HG03342 (cell line): ENCODE measurements at regions not wholly inside any gene's neighbourhood (a gene's known extent, or its start where the extent isn't known, plus 50 kb on each side); places are given as distances from the start of the nearest gene placed in this dataset.

ENCODE experiments used
- ATAC-seq: cut with Tn5 transposase; IDR thresholded peaks from one replicate; pipeline ENCODE4 v1.9.1; 2021; ENCODE audit warnings: mild to moderate bottlenecking, moderate library complexity; ENCODE audit not compliant: unreplicated experiment

DNA sequence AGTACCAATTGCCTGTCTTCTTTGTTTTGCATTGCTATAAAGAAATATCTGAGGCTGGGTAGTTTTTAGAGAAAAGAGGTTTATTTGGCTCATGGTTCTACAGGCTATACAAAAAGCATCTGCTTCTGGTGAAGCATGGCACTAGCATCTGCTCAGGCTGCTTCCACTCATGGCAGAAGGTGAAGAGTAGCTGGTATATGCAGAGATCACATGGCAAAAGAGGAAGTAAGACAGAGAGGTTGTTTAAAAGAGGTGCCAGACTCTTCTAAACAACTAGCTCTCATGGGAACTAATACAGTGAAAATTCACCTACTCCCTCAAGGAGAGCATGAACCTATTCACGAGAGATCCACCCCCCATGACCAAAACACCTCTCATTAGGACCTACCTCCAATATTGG, 56.7 kb upstream of the GUCA2B start:
- no peak for ATAC-seq

DNA sequence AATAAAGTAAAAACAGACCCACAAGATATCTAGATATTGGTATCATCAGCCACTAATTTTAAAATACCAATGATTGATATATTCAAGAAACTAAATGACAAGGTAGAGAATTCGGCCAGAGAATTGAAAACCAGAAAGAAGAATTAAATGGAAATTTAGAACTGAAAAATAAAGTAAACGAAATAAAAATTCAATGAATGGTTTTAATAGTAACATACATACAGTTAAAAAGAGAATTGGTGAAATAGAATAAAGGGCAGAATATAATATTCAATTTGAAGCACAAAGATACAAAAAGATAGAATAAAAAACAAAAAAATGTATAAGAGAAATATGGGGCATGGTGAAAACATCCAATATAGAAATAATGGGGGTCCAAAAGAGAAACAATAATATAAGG, 64.0 kb upstream of the GUCA2B start:
- ATAC-seq: no peak

DNA sequence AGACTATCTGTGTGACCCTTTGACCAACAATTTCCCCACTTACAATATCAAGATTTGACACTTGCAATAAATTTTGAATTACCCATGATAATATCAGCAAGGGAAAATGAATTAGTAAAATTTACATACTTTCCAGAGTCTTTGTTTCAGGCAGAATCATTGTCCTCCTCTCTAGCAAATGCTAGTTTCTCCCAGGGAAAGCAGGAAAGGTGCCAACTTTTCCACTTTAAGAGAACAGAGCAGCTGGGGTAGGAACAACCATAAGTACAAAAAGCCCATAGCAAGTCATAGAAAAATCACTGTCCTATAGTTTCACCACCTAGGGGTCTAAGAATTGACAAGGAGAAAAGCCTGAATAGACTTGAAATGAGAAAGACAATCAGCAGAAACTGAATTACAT, 67.1 kb upstream of the GUCA2B start:
- no peak for ATAC-seq

DNA sequence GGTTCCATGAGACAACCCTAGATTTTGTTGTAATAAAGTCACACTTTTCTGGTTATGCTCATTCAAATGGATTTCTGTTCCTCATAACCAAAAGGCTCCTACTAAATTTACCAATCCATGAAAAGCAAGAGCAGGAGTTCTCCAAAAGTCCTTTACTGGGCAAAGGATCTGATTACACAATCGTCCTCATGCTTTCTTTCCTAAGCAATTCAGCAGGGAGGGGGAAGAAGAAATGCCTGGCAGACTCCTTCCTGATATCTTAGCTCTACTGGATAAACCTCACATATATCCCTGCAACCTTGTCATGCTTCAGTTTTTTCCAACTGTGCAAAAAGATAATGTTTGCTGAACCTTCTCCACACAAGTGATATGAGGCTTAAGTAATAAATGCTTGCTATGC, 67.6 kb upstream of the GUCA2B start:
- ATAC-seq: no peak

DNA sequence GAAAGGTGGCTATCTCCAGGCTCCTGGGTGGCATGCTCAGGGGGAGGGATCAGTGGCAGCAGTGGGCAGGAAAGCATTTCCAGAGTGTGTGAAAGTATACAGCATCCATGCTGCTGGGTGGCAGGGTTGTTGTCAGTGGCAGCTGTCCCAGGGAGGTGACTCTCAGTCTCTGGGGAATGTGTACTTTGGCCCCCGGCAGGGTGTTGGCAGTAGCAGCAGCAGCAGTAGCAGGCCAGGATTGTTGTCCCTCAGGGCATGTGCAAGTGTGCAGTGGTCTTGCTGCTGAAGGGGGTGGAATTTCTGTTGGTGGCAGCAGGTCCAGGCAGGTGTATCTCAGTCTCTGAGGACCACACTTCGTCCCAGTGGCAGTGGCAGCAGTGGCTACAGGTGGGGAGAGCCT, 71.7 kb upstream of the GUCA2B start:
- no peak for ATAC-seq

DNA sequence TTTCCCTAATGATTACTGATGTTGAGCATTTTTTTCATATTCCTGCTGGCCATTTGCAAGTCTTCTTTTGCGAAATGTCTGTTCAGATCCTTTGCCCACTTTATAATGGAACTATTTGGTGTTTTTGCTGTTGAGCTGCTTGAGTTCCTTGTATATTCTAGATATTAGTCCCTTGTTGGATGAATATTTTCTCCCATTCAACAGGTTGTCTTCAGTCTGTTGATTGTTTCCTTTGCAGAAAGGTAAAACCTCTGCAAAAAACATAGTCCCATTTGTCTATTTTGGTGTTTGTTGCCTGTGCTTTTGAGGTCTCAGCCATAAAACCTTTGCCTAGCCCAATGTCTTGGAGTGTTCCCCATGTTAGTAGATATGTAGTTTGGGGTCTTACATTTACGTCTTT, 78.0 kb upstream of the GUCA2B start:
- no peak for ATAC-seq

DNA sequence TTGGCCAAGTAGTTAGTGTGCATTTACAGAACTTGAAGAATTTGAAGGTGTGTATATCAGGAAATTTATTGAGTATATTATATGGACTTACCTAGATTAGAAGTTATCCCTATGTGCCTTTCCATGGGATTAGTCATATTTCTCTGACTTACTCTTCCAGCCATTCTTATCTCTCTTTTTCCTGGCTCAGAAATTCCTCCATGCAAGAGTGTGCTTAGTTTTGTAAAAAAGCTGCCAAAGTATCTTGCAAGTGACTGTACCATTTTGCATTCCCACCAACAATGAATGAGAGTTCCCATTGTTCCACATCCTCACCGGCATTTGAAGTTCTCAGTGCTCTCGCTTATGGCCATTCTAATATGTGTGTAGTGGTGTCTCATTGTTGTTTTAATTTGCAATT, 82.2 kb upstream of the GUCA2B start:
- ATAC-seq: no peak

DNA sequence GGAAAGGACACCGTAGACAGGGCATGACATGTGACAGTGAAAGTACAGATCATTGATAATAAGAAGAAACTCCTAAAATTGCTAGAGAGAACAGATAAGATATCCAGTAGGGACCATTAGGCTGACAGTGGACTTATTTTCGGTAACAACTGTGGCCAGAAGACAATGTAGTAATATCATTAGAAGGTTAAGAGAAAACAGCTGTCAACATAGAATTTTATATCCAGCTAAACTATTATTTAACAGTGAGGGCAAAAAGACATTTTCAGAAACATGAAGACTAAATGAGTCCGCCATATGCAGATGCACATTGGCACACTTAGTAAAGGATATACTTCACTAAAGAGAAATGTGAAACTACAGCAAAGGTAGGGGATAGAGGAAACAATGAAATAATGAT, 95.4 kb upstream of the GUCA2B start:
- no peak for ATAC-seq

DNA sequence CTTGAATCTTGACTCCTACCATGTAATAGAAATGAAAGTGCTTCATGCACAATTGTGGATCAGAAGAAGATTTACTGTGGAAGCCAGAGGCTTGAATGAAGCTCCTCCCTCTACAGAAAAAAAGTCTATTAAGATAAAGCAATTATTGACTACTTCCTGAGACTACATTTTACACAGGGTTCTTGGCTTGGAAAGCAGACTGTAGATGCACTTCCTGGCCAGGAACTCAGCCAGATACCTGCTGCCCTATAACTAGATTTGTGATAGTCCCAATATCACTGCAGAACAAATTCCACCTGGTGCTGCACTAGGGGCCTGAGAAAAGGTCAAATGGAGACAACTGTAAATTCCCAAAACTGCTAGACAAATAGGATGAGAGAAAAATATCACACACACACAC, 96.8 kb upstream of the GUCA2B start:
- no peak for ATAC-seq

DNA sequence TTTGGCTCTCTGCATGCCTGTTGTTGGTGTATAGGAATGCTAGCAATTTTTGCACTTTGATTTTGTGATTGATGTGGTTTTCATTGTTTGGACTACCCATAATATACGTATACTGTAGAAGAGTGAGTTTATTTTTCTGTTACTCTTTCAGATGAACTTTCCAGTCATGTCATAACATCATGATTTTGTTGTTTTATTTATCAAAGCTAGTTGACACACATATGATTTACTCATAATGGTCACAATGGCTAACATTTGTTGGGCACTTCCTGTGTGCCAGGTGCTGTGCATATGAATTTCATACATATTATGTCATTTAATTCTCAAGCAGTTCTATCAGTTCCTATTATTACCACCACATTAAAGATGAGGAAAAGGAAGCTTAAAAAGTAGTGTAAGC, 98.1 kb upstream of the GUCA2B start:
- ATAC-seq: no peak

DNA sequence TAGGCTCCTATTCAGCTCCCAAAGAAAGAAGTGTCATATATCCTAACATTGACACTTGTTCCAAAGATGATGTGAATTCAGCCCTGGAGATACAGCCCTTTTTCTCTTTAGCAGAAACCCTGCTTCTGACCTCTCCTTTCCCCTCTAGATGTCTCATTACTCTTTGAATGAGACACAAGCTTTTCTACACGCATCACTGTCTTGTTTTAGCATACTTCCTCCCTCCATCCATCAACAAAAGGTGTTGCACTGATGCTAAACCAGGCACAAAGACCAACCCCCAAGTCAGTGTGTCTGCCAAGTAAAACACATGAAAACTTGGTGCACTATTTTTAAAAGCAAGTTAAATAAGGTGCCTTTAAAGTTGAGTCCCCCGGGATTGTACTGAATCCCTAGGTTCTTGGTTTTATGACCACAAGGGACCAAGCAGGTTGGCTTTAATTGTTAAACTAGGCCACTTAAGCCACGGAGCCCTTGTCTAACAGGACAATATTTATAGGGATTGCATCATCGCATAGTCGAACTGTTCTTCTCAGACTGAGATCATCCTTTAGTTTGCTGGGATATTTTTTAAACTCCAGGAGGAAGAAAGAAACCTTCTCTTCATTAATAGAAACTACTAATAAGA, 101.0 kb upstream of the GUCA2B start:
- no peak for ATAC-seq

DNA sequence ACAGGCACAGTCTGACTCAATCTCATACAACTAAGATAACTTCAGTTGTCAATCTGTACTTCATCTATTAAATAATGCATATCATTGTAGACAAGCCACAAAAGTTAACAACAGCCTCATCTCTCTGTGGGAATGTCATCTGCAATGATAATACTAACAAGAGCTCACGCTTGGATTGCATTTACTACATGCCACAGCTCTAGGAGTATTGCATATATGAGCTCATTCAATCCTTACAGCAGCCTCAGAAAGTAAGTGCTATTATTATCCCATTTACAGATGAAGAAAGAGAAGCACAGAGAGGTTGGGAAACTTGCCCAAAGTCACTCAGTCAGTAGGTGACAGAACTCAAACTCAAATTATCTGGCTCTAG, 105.7 kb upstream of the GUCA2B start:
- no peak for ATAC-seq

DNA sequence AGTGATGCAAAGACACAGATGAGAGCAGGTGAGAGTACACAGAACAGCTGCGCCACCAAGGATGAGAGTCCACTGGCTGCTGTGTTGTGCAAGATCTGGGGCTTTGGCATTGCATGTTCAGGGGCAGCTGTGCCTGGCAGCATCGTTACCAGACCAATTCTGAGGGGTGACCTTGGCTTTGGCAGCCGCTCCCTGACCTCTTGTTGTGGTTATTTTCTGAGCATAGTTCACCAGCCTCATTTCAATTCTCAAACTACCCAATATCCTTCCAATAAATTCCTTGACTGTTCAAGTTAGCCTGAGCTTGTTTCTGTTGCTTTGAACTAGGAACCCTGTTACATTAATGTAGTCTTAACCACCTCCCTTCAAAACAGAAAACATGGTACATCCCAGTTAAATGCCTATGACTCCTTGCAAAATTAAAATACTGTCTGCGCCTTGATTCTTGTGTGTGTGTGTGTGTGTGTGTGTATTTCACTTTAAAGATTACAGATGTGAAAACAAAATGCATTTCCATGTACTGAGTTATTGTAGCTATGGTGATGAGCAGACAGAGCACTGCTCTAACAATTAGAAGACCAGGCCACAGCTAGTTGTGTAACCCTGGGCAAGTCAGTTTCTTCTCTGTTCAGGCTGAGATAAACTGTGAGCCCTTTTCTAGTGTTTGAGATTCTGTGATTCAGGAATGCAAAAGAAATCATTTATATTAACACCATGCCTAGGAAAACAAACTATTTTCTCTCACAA, 106.3 kb upstream of the GUCA2B start:
- no peak for ATAC-seq

DNA sequence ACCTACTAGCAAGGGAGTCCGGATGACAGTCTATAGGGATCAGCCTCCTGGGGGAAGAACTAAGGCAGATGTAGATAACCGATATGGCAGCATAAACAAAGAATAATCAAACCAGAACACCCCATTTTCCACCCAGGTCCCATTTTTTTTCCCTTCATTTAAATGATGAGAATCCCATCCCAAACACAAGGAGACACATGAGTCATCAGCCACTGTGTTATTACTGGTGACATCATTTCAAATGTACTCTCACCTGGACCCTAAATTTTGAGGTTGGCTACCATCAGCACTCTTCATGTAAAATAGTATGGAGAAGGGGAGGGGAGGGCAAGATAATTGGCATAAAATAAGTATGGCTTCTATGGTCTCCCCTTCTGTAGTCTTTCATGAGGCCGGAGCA, 108.9 kb upstream of the GUCA2B start:
- ATAC-seq: no peak

DNA sequence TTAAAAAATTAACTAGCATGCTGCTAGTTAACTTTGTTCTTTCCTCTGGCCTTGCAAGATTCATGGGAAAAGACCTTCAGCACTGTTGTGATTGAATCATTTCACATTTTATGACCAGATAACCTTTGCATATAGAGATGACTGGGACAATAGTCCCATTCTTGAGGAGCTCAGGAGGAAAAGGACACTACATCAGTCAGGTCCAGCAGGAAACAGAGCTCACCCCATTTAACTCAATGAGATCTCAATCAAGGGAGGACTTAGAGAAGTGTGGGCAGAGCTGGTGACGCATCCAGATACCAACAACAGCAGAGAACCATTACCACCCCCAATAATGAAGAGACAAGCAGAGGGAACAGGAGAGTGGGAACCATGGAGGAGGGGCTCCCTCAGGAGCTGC, 109.4 kb upstream of the GUCA2B start:
- ATAC-seq: no peak

DNA sequence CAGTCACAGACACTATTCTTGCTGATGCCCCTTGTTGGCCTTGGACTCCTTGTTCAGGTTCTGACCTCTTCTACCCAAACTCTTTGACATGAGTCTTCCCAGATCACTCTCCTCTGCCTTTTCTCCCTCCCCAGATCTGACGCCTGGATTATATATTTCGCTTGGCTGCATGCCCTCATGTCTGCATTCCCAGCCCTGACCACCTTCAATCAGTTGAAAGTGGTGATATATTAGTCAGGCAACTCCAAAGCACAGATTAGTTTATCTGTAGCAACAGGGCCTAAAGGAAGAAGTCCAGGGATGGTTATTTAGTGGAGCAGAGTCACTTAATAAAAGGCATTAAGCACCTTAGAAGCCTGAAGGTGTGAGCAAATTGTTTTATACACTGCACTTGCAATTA, 110.0 kb upstream of the GUCA2B start:
- ATAC-seq: no peak

DNA sequence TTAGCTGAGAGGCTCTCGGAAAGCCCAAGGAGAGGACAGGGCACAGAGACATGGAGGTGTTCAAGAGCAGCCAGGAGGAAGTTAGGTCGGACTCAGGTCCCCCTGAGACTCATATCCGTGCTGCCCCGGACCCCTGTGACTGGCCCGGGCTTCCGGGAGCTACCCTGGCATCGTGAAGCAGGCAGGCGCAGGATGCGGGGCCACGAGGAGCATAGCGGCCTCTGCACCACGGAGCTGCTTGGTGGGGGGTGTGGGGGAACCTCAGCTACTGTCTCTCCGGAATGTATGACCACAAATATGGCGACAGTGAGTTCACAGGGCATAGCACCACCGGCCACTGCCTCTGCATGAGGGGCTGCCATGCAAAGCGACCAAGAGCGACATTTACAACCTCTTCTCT, 112.2 kb upstream of the GUCA2B start:
- ATAC-seq: no peak

DNA sequence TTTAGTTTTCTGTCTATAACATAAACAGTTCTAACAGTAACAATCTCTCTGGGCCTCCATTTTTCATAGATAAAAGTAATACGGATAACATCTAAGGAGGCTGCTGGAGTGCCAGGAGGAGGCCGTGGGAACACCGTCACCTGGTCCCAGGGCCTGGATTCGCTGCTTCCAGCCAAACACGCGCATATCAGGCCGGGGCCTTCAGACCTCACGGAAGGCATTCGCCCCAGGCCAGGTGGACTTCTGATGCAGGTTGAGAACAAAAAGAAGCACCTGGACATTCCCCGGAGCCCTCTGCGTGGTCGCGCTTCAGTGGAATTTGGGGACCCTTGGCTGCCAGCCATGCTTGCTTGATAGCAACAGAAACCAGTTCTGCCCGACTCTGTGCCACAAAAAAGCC, 113.1 kb upstream of the GUCA2B start:
- ATAC-seq: no peak

DNA sequence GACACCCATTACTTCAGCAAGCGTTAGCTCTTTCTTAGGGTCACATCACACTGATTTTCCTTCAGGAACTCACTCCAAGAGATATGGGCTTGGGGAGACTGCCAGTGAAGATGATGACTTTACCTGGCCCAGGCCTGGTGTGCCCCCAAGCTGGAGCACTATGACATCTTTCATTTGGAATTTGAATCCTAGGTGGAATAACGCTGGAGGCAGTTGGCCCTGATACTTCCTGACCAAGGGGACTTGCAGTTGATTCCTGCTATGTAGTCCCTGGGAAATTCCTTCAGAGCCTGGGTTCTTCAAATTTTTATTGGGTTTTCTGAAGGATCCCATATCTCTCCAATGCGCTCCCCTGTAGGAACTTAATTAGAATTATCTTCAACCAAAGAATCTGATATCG, 114.9 kb upstream of the GUCA2B start:
- ATAC-seq: no peak

DNA sequence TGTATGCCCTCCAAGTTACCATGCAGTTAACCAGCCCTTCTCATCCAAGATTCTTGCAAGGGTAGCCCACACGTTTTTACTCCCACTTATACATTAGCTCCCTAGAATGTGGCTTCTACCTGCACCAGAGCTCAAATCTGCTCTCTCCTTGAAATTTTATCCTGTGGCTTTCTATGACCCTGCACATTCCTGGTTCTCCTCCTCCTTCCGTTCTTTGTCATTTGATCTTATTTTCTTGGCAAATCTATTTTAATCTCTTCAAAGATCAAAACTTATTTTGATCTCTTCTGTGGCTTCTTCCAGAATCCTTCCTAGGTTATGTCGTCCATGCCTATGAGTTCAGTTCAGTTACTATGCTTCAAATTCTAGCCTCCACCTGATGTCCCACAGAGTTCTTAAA, 115.6 kb upstream of the GUCA2B start:
- no peak for ATAC-seq

DNA sequence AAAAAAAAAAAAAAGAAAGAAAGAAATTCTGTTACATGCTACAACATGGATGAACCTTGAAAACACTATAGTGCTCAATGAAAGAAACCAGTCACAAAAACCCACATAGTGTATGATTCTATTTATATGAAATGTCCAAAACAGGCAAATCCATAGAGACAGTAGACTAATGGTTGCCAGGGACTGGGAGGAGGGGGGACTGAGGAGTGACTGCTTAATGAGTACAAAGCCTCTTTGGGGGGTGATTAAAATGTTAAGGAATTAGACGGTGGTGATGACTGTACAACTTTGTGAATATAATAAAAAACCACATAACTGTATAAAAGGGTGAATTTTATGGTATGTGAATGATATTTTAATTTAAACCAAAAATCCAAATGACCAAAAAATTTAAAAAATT, 116.0 kb upstream of the GUCA2B start:
- ATAC-seq: no peak

DNA sequence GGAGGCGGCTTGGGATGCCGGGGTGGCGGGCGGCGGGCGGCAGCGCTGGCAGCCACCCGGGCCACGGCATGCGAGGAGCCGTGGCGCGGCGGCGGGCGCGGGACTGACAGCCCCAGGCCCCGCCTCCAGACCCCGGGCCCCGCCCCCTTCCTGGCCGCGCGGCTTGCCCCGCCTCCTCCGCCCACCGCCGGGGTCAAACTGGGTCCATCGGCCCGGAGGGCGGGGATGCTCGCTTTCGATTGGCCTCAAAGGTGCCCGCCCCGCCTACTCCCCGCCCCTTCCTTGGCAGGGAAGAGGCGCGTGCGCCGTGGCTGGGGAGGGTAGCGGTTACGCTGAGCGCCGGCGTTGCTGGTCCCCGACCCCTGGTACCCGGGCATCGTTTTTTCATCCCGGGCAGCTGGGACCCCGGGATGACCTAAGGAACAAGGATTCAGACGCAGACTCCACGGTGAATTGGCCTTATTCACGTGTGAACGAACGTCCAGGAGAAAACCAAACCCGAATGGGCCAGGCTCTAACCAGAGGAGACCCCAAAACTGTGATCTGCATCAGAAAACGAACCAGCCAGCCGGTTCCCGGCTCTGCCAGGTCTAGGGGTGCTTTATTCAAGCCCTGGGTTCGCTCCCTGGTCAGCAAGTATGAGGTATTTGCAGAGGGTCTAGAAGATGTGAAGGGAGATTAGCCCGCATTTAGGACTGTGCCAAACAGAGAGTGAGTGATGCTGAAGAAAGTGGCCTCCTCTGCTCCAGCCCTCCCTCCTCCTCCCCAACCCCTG, 117.2 kb upstream of the GUCA2B start:
- peak; percentile 93 for ATAC-seq
